SK-N-SH (cell line): ENCODE measurements at regions not wholly inside any gene's neighbourhood (a gene's known extent, or its start where the extent isn't known, plus 50 kb on each side); places are given as distances from the start of the nearest gene placed in this dataset.
A peak's percentile ranks its signal among the peaks of the same experiment; 100 is the strongest.

Source experiments
- CTCF ChIP-seq: fragments of 200-600 bp; sonication (generic); IDR thresholded peaks from 2 replicates; pipeline ENCODE4 v1.6.1; 2017; ENCODE audit warnings: antibody characterized with exemption, mild to moderate bottlenecking, moderate library complexity
- EP300 ChIP-seq, 2 experiments: IDR thresholded peaks; 2 replicates each; pipeline versions ENCODE4 v1.4.0 to v1.6.1; 2012; ENCODE audit warnings: borderline replicate concordance in 1 of 2, low read depth in 1 of 2, low read length in 1 of 2
- FOXM1 ChIP-seq: IDR thresholded peaks from 2 replicates; pipeline ENCODE4 v1.4.0; 2012; ENCODE audit warnings: low read depth, mild to moderate bottlenecking
- SIN3A ChIP-seq: IDR thresholded peaks from 2 replicates; pipeline ENCODE4 v1.6.1; 2012; ENCODE audit warnings: low read depth, mild to moderate bottlenecking, low read length, moderate library complexity, borderline replicate concordance

DNA sequence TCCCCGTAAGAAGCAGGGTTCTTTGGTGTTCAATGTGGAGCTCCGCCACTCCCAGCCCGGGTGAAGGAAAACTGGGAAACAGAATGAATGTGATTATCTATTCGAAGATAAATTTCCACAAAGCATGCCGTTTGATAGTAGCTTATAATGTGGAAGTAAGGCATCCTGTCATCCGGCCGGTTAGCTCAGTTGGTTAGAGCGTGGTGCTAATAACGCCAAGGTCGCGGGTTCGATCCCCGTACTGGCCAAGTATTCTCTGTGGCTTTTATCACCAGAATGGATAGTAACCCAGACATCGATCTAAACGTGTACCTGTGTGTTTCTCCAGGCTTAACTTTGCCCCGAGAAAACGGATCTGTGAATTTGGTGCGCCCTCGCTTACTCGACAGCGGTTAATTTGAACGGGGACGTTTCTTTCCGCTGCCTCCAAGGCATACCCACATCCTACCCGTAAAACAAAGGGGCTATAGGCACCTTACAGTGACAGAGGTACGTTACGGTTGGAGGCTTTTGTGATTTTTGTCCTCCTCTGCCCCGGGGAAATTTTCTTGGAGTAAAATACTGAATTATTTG is 215.2 kb upstream of the ZNF184 start:
- TF ChIP-seq EP300 (IDR thresholded peaks at IDR 0.05; ENCODE audit: borderline replicate concordance in 1 of 2, low read depth in 1 of 2, low read length in 1 of 2) (no peak), SIN3A (0 out of 2 replicates have a peak, but pooled peaks have one; percentile 8), FOXM1 (no peak), CTCF (no peak)
